ENCODE measurements at regions not wholly inside any gene's neighbourhood (a gene's known extent, or its start where the extent isn't known, plus 50 kb on each side); places are given as distances from the start of the nearest gene placed in this dataset.
"Not testable (repeated sequence)": the region's sequence is repeated elsewhere in the genome, so short reads cannot be mapped to it uniquely, and the experiment has no call there.

- Mint-ChIP-seq H3K27me3 (ENCODE audit: unreplicated experiment) (peaks cover 4% of the 10 kb centered on the region), H3K36me3 (ENCODE audit: low read depth, unreplicated experiment) (no peaks in the 10 kb centered on the region)
- no peak for TF ChIP-seq CTCF (IDR thresholded peaks at IDR 0.05; ENCODE audit: unreplicated experiment)
These were observed 921.8 kb upstream of the PCDH10 start for GRCh38 chr4:132227151-132227856.

DNA sequence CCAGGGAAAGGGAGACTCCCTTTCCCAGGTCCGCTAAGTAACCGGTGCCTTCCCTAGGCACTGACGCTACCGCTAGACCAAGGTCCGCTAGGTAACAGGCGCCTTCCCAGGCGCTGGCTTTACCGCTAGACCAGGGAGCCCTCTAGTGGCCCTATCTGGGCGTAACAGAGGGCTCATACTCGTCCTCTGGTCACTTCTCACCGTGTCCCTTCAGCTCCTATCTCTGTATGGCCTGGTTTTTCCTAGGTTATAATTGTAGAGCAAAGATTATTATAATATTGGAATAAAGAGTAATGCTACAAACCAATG lies 921.3 kb upstream of the PCDH10 start:
- peak; percentile 34 for DNase-seq (ENCODE audit: low spot score)
- peak; percentile 29 for TF ChIP-seq CTCF (IDR thresholded peaks at IDR 0.05; ENCODE audit: unreplicated experiment)
- H3K36me3 Mint-ChIP-seq (ENCODE audit: low read depth, unreplicated experiment); H3K27me3 Mint-ChIP-seq (ENCODE audit: unreplicated experiment); H3K4me1 Mint-ChIP-seq (ENCODE audit: unreplicated experiment); H3K4me3 Mint-ChIP-seq (ENCODE audit: unreplicated experiment); H3K9me3 Mint-ChIP-seq (ENCODE audit: unreplicated experiment); H3K27ac Mint-ChIP-seq (ENCODE audit: unreplicated experiment): not testable (repeated sequence)

More at GRCh38 chr4:132227151-132227856, 921.8 kb upstream of the PCDH10 start:
- no peak for DNase-seq (ENCODE audit: low spot score)
- H3K27ac Mint-ChIP-seq (ENCODE audit: unreplicated experiment), result no peak overlapping the region
- no peak overlapping the region for H3K4me3 Mint-ChIP-seq (ENCODE audit: unreplicated experiment)
- H3K4me1 Mint-ChIP-seq (ENCODE audit: unreplicated experiment), result no peaks in the 10 kb centered on the region
- peaks cover 4% of the 10 kb centered on the region for H3K9me3 Mint-ChIP-seq (ENCODE audit: unreplicated experiment)

- no peak for TF ChIP-seq CTCF (IDR thresholded peaks at IDR 0.05; ENCODE audit: unreplicated experiment)
- no peaks in the 10 kb centered on the region for H3K36me3 Mint-ChIP-seq (ENCODE audit: low read depth, unreplicated experiment)
- H3K27me3 Mint-ChIP-seq (ENCODE audit: unreplicated experiment), result peaks cover 3% of the 10 kb centered on the region
- no peak overlapping the region for H3K27ac Mint-ChIP-seq (ENCODE audit: unreplicated experiment)
- no peak overlapping the region for H3K4me3 Mint-ChIP-seq (ENCODE audit: unreplicated experiment)
- no peaks in the 10 kb centered on the region for H3K4me1 Mint-ChIP-seq (ENCODE audit: unreplicated experiment)
- no peak for DNase-seq (ENCODE audit: low spot score)
- H3K9me3 Mint-ChIP-seq (ENCODE audit: unreplicated experiment), result peaks cover 4% of the 10 kb centered on the region
These were observed 920.4 kb upstream of the PCDH10 start for GRCh38 chr4:132228676-132229075.

GRCh38 chr4:132230025-132230424 lies 919.1 kb upstream of the PCDH10 start:
- Mint-ChIP-seq H3K9me3 (ENCODE audit: unreplicated experiment) (peaks cover 4% of the 10 kb centered on the region), H3K4me1 (ENCODE audit: unreplicated experiment) (no peaks in the 10 kb centered on the region), H3K4me3 (ENCODE audit: unreplicated experiment) (no peak overlapping the region), H3K27ac (ENCODE audit: unreplicated experiment) (no peak overlapping the region), H3K36me3 (ENCODE audit: low read depth, unreplicated experiment) (no peaks in the 10 kb centered on the region), H3K27me3 (ENCODE audit: unreplicated experiment) (peaks cover 5% of the 10 kb centered on the region)
- TF ChIP-seq CTCF (IDR thresholded peaks at IDR 0.05; ENCODE audit: unreplicated experiment), result no peak
- DNase-seq (ENCODE audit: low spot score), result no peak

GRCh38 chr4:132238697-132239096 lies 910.4 kb upstream of the PCDH10 start:
- H3K4me3 Mint-ChIP-seq (ENCODE audit: unreplicated experiment), result no peak overlapping the region
- H3K4me1 Mint-ChIP-seq (ENCODE audit: unreplicated experiment), result peaks cover 14% of the 10 kb centered on the region
- no peaks in the 10 kb centered on the region for H3K9me3 Mint-ChIP-seq (ENCODE audit: unreplicated experiment)
- TF ChIP-seq CTCF (IDR thresholded peaks at IDR 0.05; ENCODE audit: unreplicated experiment), result no peak
- no peak for DNase-seq (ENCODE audit: low spot score)
- peaks cover 2% of the 10 kb centered on the region for H3K27me3 Mint-ChIP-seq (ENCODE audit: unreplicated experiment)
- no peak overlapping the region for H3K27ac Mint-ChIP-seq (ENCODE audit: unreplicated experiment)
- H3K36me3 Mint-ChIP-seq (ENCODE audit: low read depth, unreplicated experiment), result no peaks in the 10 kb centered on the region
